ENCODE measurements at regions not wholly inside any gene's neighbourhood (a gene's known extent, or its start where the extent isn't known, plus 50 kb on each side); places are given as distances from the start of the nearest gene placed in this dataset.

- TF ChIP-seq, protein P1, sequence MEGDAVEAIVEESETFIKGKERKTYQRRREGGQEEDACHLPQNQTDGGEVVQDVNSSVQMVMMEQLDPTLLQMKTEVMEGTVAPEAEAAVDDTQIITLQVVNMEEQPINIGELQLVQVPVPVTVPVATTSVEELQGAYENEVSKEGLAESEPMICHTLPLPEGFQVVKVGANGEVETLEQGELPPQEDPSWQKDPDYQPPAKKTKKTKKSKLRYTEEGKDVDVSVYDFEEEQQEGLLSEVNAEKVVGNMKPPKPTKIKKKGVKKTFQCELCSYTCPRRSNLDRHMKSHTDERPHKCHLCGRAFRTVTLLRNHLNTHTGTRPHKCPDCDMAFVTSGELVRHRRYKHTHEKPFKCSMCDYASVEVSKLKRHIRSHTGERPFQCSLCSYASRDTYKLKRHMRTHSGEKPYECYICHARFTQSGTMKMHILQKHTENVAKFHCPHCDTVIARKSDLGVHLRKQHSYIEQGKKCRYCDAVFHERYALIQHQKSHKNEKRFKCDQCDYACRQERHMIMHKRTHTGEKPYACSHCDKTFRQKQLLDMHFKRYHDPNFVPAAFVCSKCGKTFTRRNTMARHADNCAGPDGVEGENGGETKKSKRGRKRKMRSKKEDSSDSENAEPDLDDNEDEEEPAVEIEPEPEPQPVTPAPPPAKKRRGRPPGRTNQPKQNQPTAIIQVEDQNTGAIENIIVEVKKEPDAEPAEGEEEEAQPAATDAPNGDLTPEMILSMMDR (IDR thresholded peaks at IDR 0.05), result no peak
- TF ChIP-seq EZH2 (IDR thresholded peaks at IDR 0.05; ENCODE audit: borderline replicate concordance, insufficient read depth, low read depth, low read length, poor library complexity, severe bottlenecking), result no peak
- H3K4me3 ChIP-seq (ENCODE audit: control extremely low read depth in 1 of 5, extremely low read depth in 1 of 5, insufficient read depth in 1 of 5, low read depth in 2 of 5, low read length in 4 of 5), result no peak overlapping the region
- H2AFZ ChIP-seq (ENCODE audit: insufficient read depth, low read depth, low read length, poor library complexity, severe bottlenecking), result no peak overlapping the region
- no peaks in the 10 kb centered on the region for H4K20me1 ChIP-seq (ENCODE audit: control insufficient read depth, insufficient read depth, low read length, poor library complexity, severe bottlenecking)
- CTCF ChIA-PET, result no interaction called here
- H3K4me2 ChIP-seq (replicated peaks; ENCODE audit: low read depth, low read length, poor library complexity, severe bottlenecking), result no peak overlapping the region
- ATAC-seq (ENCODE audit: low read depth), result no peak
- H3K4me3 Mint-ChIP-seq, result no peak overlapping the region
- intact Hi-C loops (cut with micrococcal nuclease), result loop anchor here (10.0 kb wide), 1 partner anchor 51 kb away; no protein-coding TSS in a partner anchor
- no peak overlapping the region for H3K27ac ChIP-seq (ENCODE audit: low read length in 2 of 2)
- H3K9me3 ChIP-seq (ENCODE audit: control extremely low read depth in 1 of 3, control insufficient read depth in 2 of 3, insufficient read depth in 1 of 3, low read length in 2 of 3), result no peaks in the 10 kb centered on the region
- peaks cover 9% of the 10 kb centered on the region for H3K4me1 Mint-ChIP-seq
- no peak overlapping the region for H3K9ac ChIP-seq (ENCODE audit: low read length)
- no peak for DNase-seq
- POLR2A ChIA-PET, result no interaction called here
- WGBS (ENCODE audit: insufficient coverage), result 93% methylated on average over 4 of the region's 8 CpGs
- H3K27me3 ChIP-seq (replicated peaks in 1 of 4; ENCODE audit: control extremely low read depth in 1 of 4, control insufficient read depth in 3 of 4, insufficient read depth in 4 of 4, low read length in 3 of 4), result no peaks in the 10 kb centered on the region
- H3K27ac Mint-ChIP-seq, result no peak overlapping the region
- H3K79me2 ChIP-seq (ENCODE audit: control insufficient read depth, insufficient read depth, low read length), result no peaks in the 10 kb centered on the region
- H3K4me1 ChIP-seq (ENCODE audit: control insufficient read depth in 2 of 2, insufficient read depth in 2 of 2, low read length in 2 of 2), result peaks cover 7 to 9% of the 10 kb centered on the region in 2 donors
- H3K9me3 Mint-ChIP-seq (ENCODE audit: insufficient read depth), result no peaks in the 10 kb centered on the region
- H3K27me3 Mint-ChIP-seq, result no peaks in the 10 kb centered on the region
- no peaks in the 10 kb centered on the region for H3K36me3 ChIP-seq (replicated peaks in 1 of 2; ENCODE audit: control extremely low read depth in 1 of 2, control insufficient read depth in 1 of 2, extremely low read depth in 1 of 2, insufficient read depth in 2 of 2, low read length in 1 of 2)
Measured at GRCh38 chr11:95363708-95364107, 132.7 kb upstream of the SESN3 start.

GRCh38 chr11:95363164-95363563 lies 132.2 kb upstream of the SESN3 start:
- Mint-ChIP-seq H3K4me1 (peaks cover 9% of the 10 kb centered on the region), H3K4me3 (no peak overlapping the region), H3K27ac (no peak overlapping the region), H3K9me3 (ENCODE audit: insufficient read depth) (no peaks in the 10 kb centered on the region), H3K27me3 (no peaks in the 10 kb centered on the region)
- Histone ChIP-seq H3K36me3 (replicated peaks in 1 of 2; ENCODE audit: control extremely low read depth in 1 of 2, control insufficient read depth in 1 of 2, extremely low read depth in 1 of 2, insufficient read depth in 2 of 2, low read length in 1 of 2) (no peaks in the 10 kb centered on the region), H3K27ac (ENCODE audit: low read length in 2 of 2) (no peak overlapping the region), H3K27me3 (replicated peaks in 1 of 4; ENCODE audit: control extremely low read depth in 1 of 4, control insufficient read depth in 3 of 4, insufficient read depth in 4 of 4, low read length in 3 of 4) (no peaks in the 10 kb centered on the region), H3K4me2 (replicated peaks; ENCODE audit: low read depth, low read length, poor library complexity, severe bottlenecking) (no peak overlapping the region), H4K20me1 (ENCODE audit: control insufficient read depth, insufficient read depth, low read length, poor library complexity, severe bottlenecking) (no peaks in the 10 kb centered on the region), H3K79me2 (ENCODE audit: control insufficient read depth, insufficient read depth, low read length) (no peaks in the 10 kb centered on the region), H3K4me3 (ENCODE audit: control extremely low read depth in 1 of 5, extremely low read depth in 1 of 5, insufficient read depth in 1 of 5, low read depth in 2 of 5, low read length in 4 of 5) (no peak overlapping the region), H3K9me3 (ENCODE audit: control extremely low read depth in 1 of 3, control insufficient read depth in 2 of 3, insufficient read depth in 1 of 3, low read length in 2 of 3) (no peaks in the 10 kb centered on the region), H3K4me1 (ENCODE audit: control insufficient read depth in 2 of 2, insufficient read depth in 2 of 2, low read length in 2 of 2) (peaks cover 7 to 9% of the 10 kb centered on the region in 2 donors), H2AFZ (ENCODE audit: insufficient read depth, low read depth, low read length, poor library complexity, severe bottlenecking) (no peak overlapping the region), H3K9ac (ENCODE audit: low read length) (no peak overlapping the region)
- DNase-seq, result no peak
- no peak for ATAC-seq (ENCODE audit: low read depth)
- POLR2A ChIA-PET, result no interaction called here
- no peak for TF ChIP-seq EZH2 (IDR thresholded peaks at IDR 0.05; ENCODE audit: borderline replicate concordance, insufficient read depth, low read depth, low read length, poor library complexity, severe bottlenecking)
- TF ChIP-seq, protein P1 (IDR thresholded peaks at IDR 0.05), result no peak
- intact Hi-C loops (cut with micrococcal nuclease), result loop anchor here (10.0 kb wide), 1 partner anchor 52 kb away; no protein-coding TSS in a partner anchor
- WGBS (ENCODE audit: insufficient coverage), result 9% methylated on average over 1 of the region's 3 CpGs
- CTCF ChIA-PET, result no interaction called here

All from B cell (primary cell).